ENCODE measurements at regions not wholly inside any gene's neighbourhood (a gene's known extent, or its start where the extent isn't known, plus 50 kb on each side); places are given as distances from the start of the nearest gene placed in this dataset.

DNA sequence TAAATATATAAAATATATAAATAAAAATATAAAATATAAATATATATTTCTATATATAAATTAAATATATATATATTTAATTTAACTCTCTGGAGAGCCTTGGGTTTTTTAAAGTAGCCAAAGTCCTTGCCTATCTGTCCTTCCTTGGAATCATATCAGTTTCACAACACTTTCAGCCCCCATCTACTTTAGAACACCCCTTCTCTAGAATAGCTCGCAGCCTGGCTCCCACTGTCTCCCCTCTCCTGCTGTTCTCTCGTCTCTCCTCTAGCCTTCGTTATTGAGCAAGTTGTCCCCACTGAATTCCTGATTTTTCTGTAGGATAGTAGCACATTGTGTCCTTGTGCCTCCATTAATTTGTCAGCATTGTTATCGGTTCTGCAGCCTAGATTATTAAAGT lies 677.0 kb downstream of the RNF144A start:
- no peak overlapping the region for H3K4me3 ChIP-seq (ENCODE audit: low read depth, low read length)
- TF ChIP-seq, protein P1, sequence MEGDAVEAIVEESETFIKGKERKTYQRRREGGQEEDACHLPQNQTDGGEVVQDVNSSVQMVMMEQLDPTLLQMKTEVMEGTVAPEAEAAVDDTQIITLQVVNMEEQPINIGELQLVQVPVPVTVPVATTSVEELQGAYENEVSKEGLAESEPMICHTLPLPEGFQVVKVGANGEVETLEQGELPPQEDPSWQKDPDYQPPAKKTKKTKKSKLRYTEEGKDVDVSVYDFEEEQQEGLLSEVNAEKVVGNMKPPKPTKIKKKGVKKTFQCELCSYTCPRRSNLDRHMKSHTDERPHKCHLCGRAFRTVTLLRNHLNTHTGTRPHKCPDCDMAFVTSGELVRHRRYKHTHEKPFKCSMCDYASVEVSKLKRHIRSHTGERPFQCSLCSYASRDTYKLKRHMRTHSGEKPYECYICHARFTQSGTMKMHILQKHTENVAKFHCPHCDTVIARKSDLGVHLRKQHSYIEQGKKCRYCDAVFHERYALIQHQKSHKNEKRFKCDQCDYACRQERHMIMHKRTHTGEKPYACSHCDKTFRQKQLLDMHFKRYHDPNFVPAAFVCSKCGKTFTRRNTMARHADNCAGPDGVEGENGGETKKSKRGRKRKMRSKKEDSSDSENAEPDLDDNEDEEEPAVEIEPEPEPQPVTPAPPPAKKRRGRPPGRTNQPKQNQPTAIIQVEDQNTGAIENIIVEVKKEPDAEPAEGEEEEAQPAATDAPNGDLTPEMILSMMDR (IDR thresholded peaks at IDR 0.05; ENCODE audit: low read depth, low read length), result no peak

DNA sequence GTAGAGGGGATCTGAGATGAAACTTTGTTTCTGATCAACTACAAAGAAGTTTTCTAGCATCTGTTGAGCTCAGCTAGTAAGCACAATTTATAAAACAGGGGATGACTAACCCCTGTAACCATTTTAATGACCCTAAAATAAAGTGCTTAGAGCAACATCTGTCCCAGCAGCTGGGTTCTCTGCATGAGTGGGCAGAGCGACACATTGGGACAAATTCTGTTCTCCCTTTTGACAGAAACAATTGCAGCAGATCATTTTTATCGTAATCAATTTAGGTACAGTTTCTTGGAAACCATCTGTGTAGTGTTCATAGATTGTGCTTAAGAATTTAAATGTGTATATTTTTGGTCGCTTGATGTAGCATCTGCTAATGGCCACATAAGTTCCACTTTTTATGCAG lies 678.0 kb downstream of the RNF144A start:
- no peak overlapping the region for H3K4me3 ChIP-seq (ENCODE audit: low read depth, low read length)
- TF ChIP-seq, protein P1 (IDR thresholded peaks at IDR 0.05; ENCODE audit: low read depth, low read length), result no peak

DNA sequence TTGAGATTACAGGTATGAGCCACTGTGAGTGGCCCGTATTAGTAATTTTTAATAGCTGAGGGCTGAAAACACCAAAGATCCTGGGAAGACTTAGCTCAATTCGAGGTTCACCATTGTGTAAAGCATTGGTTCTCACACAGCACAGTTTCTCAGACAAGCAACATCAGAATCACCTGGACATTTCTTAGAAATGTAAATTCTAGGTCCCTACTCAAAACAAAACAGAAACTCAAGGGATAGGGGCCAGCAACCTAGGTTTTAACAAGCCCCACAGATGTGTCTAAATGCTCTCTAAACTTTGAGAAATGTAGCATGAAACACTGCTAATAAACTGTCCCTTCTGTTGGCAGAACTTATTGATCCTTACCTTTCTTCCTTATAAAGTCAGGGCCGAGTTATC lies 681.2 kb downstream of the RNF144A start:
- TF ChIP-seq, protein P1 (IDR thresholded peaks at IDR 0.05; ENCODE audit: low read depth, low read length), result no peak
- H3K4me3 ChIP-seq (ENCODE audit: low read depth, low read length), result no peak overlapping the region

DNA sequence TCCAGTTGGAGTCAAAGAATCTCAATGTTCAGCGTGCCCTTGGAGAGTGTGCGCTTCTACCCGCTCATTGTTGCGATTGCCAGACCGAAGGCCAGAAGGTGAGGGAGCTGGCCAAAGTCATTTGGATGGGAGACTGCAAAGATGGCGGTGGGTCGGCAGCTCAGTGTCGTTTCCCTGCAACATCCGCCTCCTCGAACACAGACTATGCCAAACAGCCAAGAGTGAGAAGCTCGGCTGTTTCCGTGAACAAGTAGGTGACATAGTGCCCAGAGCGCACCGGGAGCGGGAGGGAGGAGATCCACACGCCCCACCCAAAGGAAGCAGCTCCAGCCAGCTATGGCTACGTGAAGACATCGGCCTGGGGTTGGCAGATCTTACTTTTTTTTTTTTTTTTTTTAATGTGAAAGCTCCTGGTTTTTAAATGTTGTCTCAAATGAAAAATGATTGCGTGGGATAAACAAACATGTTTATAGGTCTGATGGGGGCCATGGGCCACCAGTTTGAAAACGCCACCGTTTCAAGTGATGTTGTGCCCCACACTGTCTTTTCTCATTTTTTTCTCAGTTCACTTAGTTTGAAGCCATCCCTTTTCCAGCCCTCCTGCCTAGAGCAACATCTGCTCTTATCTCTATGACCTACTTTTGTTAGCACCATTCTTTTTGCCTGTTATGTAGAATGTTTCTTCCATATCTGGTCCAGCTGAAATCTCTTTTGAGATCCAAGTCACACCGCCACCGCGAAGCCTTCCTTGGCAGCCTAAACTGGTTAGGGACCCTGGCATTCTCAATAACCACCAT lies 682.4 kb downstream of the RNF144A start:
- TF ChIP-seq, protein P1 (IDR thresholded peaks at IDR 0.05; ENCODE audit: low read depth, low read length), result no peak
- H3K4me3 ChIP-seq (ENCODE audit: low read depth, low read length), result no peak overlapping the region

DNA sequence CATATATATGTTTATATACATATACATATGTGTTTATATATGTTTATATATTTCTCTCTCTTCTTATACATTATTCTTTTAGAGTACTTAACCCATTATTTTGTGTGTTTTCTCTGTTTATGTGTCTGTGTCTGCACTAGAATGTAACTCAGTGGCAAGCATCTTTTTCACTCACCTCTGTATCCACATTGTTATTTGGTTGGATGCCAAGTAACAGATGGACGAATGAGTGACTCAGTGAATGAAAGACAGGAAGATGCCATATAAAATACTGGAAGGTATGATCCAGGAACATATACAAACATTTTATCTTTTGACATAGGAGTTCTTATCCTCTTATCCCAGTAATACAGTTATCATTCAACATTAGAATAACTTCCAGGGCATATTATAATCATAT lies 684.8 kb downstream of the RNF144A start:
- H3K4me3 ChIP-seq (ENCODE audit: low read depth, low read length), result no peak overlapping the region
- TF ChIP-seq, protein P1 (IDR thresholded peaks at IDR 0.05; ENCODE audit: low read depth, low read length), result no peak

DNA sequence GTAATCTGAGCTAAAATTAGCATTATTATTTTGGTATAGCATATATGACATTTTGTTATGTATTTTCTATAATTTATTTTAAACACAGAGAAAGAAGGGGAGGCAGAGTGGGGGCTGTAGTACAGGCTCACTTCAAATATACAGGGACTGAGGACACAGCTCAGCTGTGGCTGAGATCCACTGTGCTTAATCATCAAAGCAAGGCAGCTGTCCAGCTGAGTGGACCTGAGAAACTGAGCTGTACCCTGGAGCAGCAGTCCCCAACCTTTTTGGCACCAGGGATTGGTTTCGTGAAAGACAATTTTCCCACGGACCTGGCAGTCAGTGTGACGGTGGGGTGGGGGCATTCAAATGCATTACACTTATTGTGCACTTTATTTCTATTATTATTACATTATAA lies 687.2 kb downstream of the RNF144A start:
- TF ChIP-seq, protein P1 (IDR thresholded peaks at IDR 0.05; ENCODE audit: low read depth, low read length), result no peak
- H3K4me3 ChIP-seq (ENCODE audit: low read depth, low read length), result no peak overlapping the region

DNA sequence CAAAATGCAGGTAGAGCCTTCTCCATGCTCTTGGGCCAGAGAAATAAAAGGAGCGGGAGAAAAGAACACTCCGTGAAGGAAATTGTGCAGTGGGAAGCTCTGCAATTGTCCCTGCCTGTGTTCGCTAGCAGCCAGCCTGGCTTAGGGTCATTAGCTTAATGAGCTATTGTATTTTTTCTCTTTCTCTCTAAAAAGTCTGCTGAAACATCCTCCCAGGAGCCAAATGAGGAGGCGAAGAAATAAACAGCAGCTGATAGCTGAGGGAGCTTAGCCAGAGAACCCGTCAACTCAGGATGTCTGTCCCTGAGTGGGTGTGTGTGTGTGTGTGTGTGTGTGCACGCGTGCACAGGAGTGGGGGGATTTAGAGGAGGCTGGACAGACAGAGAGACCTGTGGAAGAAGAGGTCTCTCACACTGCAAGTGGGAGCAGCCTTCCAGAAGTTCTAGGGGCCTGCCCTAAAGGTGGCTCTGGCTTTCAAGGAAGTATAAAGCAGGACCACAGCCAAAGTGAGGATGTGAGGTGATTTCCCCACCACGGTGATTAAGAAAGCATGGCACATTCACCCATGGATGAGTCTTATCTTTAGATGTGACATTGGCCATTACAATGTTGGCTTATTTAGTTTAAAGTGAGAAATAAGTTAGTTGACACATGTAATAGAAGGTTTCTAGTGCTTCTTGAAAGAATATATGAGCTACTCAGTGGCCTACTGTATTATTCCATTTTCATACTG lies 690.4 kb downstream of the RNF144A start:
- TF ChIP-seq, protein P1 (IDR thresholded peaks at IDR 0.05; ENCODE audit: low read depth, low read length), result no peak
- no peak overlapping the region for H3K4me3 ChIP-seq (ENCODE audit: low read depth, low read length)
